Endodermal cell (in vitro differentiated cells): ENCODE measurements at regions not wholly inside any gene's neighbourhood (a gene's known extent, or its start where the extent isn't known, plus 50 kb on each side); places are given as distances from the start of the nearest gene placed in this dataset.

Source experiments
- DNase-seq: peaks from one replicate; pipeline ENCODE4 v3.0.0-alpha.2; 2017
- H3K27ac ChIP-seq: 2 replicates; pipeline ENCODE4 v1.5.1; 2013; ENCODE audit warnings: mild to moderate bottlenecking, low read depth, low read length, moderate library complexity
- H3K27me3 ChIP-seq: 2 replicates; pipeline ENCODE4 v1.6.1; 2013; ENCODE audit warnings: mild to moderate bottlenecking, low read length, moderate library complexity; ENCODE audit not compliant: insufficient read depth, control insufficient read depth, poor library complexity, severe bottlenecking
- H3K36me3 ChIP-seq: 2 replicates; pipeline ENCODE4 v1.7.0; 2013; ENCODE audit warnings: mild to moderate bottlenecking, low read length, moderate library complexity; ENCODE audit not compliant: control insufficient read depth, insufficient read depth
- H3K4me1 ChIP-seq: one replicate; pipeline ENCODE4 v1.7.0; 2013; ENCODE audit warnings: low read length; ENCODE audit not compliant: control insufficient read depth, insufficient read depth
- H3K4me3 ChIP-seq: 2 replicates; pipeline ENCODE4 v1.5.1; 2013; ENCODE audit warnings: mild to moderate bottlenecking, low read length, moderate library complexity
- H3K9ac ChIP-seq: 2 replicates; pipeline ENCODE4 v1.6.1; 2013; ENCODE audit warnings: mild to moderate bottlenecking, low read length, moderate library complexity; ENCODE audit not compliant: poor library complexity, severe bottlenecking; ENCODE audit errors: extremely low read depth
- H3K9me3 ChIP-seq: 2 replicates; pipeline ENCODE4 v1.6.1; 2013; ENCODE audit warnings: mild to moderate bottlenecking, low read length, moderate library complexity; ENCODE audit not compliant: control insufficient read depth
- H3K27ac Mint-ChIP-seq: 2 replicates; pipeline ENCODE4 v1.8.0; 2020; ENCODE audit warnings: mixed read lengths
- H3K27me3 Mint-ChIP-seq: 2 replicates; pipeline ENCODE4 v1.8.0; 2021; ENCODE audit warnings: mild to moderate bottlenecking, mixed read lengths; ENCODE audit not compliant: insufficient read depth
- H3K36me3 Mint-ChIP-seq: 2 replicates; pipeline ENCODE4 v1.8.0; 2020; ENCODE audit warnings: low read depth, mixed read lengths
- H3K4me1 Mint-ChIP-seq: 2 replicates; pipeline ENCODE4 v1.8.0; 2020; ENCODE audit warnings: mixed read lengths
- H3K4me3 Mint-ChIP-seq: 2 replicates; pipeline ENCODE4 v1.8.0; 2020; ENCODE audit warnings: mild to moderate bottlenecking, moderate library complexity, mixed read lengths
- H3K9me3 Mint-ChIP-seq: 2 replicates; pipeline ENCODE4 v1.8.0; 2020; ENCODE audit warnings: mild to moderate bottlenecking, mixed read lengths
- CTCF ChIP-seq: fragments of 200-600 bp; sonication (generic); conservative IDR thresholded peaks from 2 replicates; pipeline ENCODE4 v1.5.0; 2021; ENCODE audit warnings: antibody characterized with exemption, mild to moderate bottlenecking
- WGBS, 2 experiments: methylation state at CpG; one replicate each; pipeline versions ENCODE4 v1.1.5 to v1.1.7; 2013; ENCODE audit warnings: missing lambda C conversion rate in 2 of 2, mixed read lengths in 1 of 2; ENCODE audit not compliant: insufficient coverage in 1 of 2, insufficient read length in 1 of 2; 5-methylcytosine and 5-hydroxymethylcytosine counted together

GRCh38 chr2:183493040-183493439, 368.8 kb downstream of the NUP35 start:
- TF ChIP-seq CTCF: no peak
- no peak overlapping the region for H3K9ac ChIP-seq
- Mint-ChIP-seq H3K9me3 (no peaks in the 10 kb centered on the region), H3K27me3 (no peaks in the 10 kb centered on the region), H3K4me1 (no peaks in the 10 kb centered on the region), H3K4me3 (no peak overlapping the region), H3K36me3 (no peaks in the 10 kb centered on the region), H3K27ac (no peak overlapping the region)
- H3K4me3 ChIP-seq: no peak overlapping the region
- H3K9me3 ChIP-seq: no peaks in the 10 kb centered on the region
- H3K27ac ChIP-seq: no peak overlapping the region
- DNase-seq: no peak
- no peaks in the 10 kb centered on the region for H3K4me1 ChIP-seq
- no peaks in the 10 kb centered on the region for H3K36me3 ChIP-seq
- WGBS, 2 experiments: 85 to 100% methylated on average over 2 to 5 of the region's 5 CpGs
- H3K27me3 ChIP-seq: no peaks in the 10 kb centered on the region

- Mint-ChIP-seq H3K4me1 (no peaks in the 10 kb centered on the region), H3K36me3 (no peaks in the 10 kb centered on the region), H3K27ac (no peak overlapping the region), H3K9me3 (no peaks in the 10 kb centered on the region), H3K4me3 (no peak overlapping the region), H3K27me3 (no peaks in the 10 kb centered on the region)
- H3K27me3 ChIP-seq: no peaks in the 10 kb centered on the region
- no peaks in the 10 kb centered on the region for H3K4me1 ChIP-seq
- no peak overlapping the region for H3K27ac ChIP-seq
- no peak overlapping the region for H3K4me3 ChIP-seq
- H3K36me3 ChIP-seq: no peaks in the 10 kb centered on the region
- WGBS, 2 experiments: 83% methylated on average over 1 of the region's 2 CpGs; no CpG with 5 or more reads in 1 of the 2 experiments
- no peak for TF ChIP-seq CTCF
- H3K9me3 ChIP-seq: no peaks in the 10 kb centered on the region
- DNase-seq: no peak
- H3K9ac ChIP-seq: no peak overlapping the region
Observed at GRCh38 chr2:183495079-183495478, 370.8 kb downstream of the NUP35 start.

- no peaks in the 10 kb centered on the region for H3K27me3 ChIP-seq
- peaks cover 4% of the 10 kb centered on the region for H3K9me3 ChIP-seq
- Mint-ChIP-seq H3K9me3 (peaks cover 5% of the 10 kb centered on the region), H3K4me3 (no peak overlapping the region), H3K27ac (no peak overlapping the region), H3K4me1 (no peaks in the 10 kb centered on the region), H3K27me3 (no peaks in the 10 kb centered on the region), H3K36me3 (no peaks in the 10 kb centered on the region)
- no peak overlapping the region for H3K4me3 ChIP-seq
- no peak for DNase-seq
- no peak for TF ChIP-seq CTCF
- H3K36me3 ChIP-seq: no peaks in the 10 kb centered on the region
- 69 to 82% methylated on average over 2 to 3 of the region's 3 CpGs for WGBS, 2 experiments
- H3K9ac ChIP-seq: no peak overlapping the region
- H3K27ac ChIP-seq: no peak overlapping the region
- H3K4me1 ChIP-seq: no peaks in the 10 kb centered on the region
Observed at GRCh38 chr2:183495589-183496267, 371.5 kb downstream of the NUP35 start.
